Ishikawa (cell line): ENCODE measurements at regions not wholly inside any gene's neighbourhood (a gene's known extent, or its start where the extent isn't known, plus 50 kb on each side); places are given as distances from the start of the nearest gene placed in this dataset.

Experiments
- CEBPB ChIP-seq: IDR thresholded peaks from 2 replicates; pipeline ENCODE4 v1.6.1; 2012
- CREB1 ChIP-seq: IDR thresholded peaks from 2 replicates; pipeline ENCODE4 v1.6.1; 2012; ENCODE audit warnings: low read depth
- EGR1 ChIP-seq: IDR thresholded peaks from 2 replicates; pipeline ENCODE4 v1.6.1; 2012
- EP300 ChIP-seq: IDR thresholded peaks from 2 replicates; pipeline ENCODE4 v1.6.1; 2012; ENCODE audit warnings: borderline replicate concordance
- FOXM1 ChIP-seq: IDR thresholded peaks from 2 replicates; pipeline ENCODE4 v1.6.1; 2012; ENCODE audit warnings: low read depth, borderline replicate concordance
- MAX ChIP-seq: IDR thresholded peaks from 2 replicates; pipeline ENCODE4 v1.6.1; 2012
- NFIC ChIP-seq: IDR thresholded peaks from 2 replicates; pipeline ENCODE4 v1.6.1; 2012
- RAD21 ChIP-seq: IDR thresholded peaks from 2 replicates; pipeline ENCODE4 v1.6.1; 2012; ENCODE audit warnings: low read depth
- REST ChIP-seq: IDR thresholded peaks from 2 replicates; pipeline ENCODE4 v1.6.1; 2012; ENCODE audit warnings: low read depth, mild to moderate bottlenecking
- TAF1 ChIP-seq: IDR thresholded peaks from 2 replicates; pipeline ENCODE4 v1.6.1; 2012; ENCODE audit warnings: low read depth, mild to moderate bottlenecking
- TCF12 ChIP-seq: IDR thresholded peaks from 2 replicates; pipeline ENCODE4 v1.6.1; 2012; ENCODE audit warnings: low read depth
- TEAD4 ChIP-seq: IDR thresholded peaks from 2 replicates; pipeline ENCODE4 v1.6.1; 2012
- USF1 ChIP-seq: IDR thresholded peaks from 2 replicates; pipeline ENCODE4 v1.6.1; 2012
- YY1 ChIP-seq: IDR thresholded peaks from 2 replicates; pipeline ENCODE4 v1.6.1; 2012; ENCODE audit warnings: low read depth
- ZBTB7A ChIP-seq: IDR thresholded peaks from 2 replicates; pipeline ENCODE4 v1.6.1; 2012; ENCODE audit warnings: low read depth

GRCh38 chr9:22911632-22912031, 465.0 kb downstream of the DMRTA1 start:
- no peak for TF ChIP-seq REST
- no peak for TF ChIP-seq EP300
- no peak for TF ChIP-seq FOXM1
- TF ChIP-seq EGR1, result no peak
- TF ChIP-seq MAX, result no peak
- no peak for TF ChIP-seq ZBTB7A

GRCh38 chr9:22913026-22913425, 466.4 kb downstream of the DMRTA1 start:
- TF ChIP-seq CREB1 (no peak), YY1 (no peak), ZBTB7A (no peak), REST (no peak), MAX (no peak), EP300 (no peak), TAF1 (no peak), EGR1 (no peak), NFIC (no peak)

GRCh38 chr9:22913518-22913917, 466.9 kb downstream of the DMRTA1 start:
- TF ChIP-seq NFIC (no peak), TEAD4 (no peak), YY1 (no peak), EP300 (no peak), ZBTB7A (no peak), TCF12 (no peak), RAD21 (no peak), TAF1 (no peak), FOXM1 (no peak), CREB1 (no peak), CEBPB (no peak), EGR1 (no peak)

- no peak for TF ChIP-seq ZBTB7A
- TF ChIP-seq RAD21, result no peak
These were observed 469.5 kb downstream of the DMRTA1 start for GRCh38 chr9:22916148-22916547.

GRCh38 chr9:22919423-22919822, 472.8 kb downstream of the DMRTA1 start:
- TF ChIP-seq CEBPB (no peak), TEAD4 (no peak), NFIC (no peak), FOXM1 (no peak), MAX (no peak), YY1 (no peak), CREB1 (no peak), TAF1 (no peak), RAD21 (no peak), EGR1 (no peak)

- TF ChIP-seq REST, result no peak
- TF ChIP-seq FOXM1, result no peak
- no peak for TF ChIP-seq NFIC
- TF ChIP-seq MAX, result no peak
- no peak for TF ChIP-seq ZBTB7A
- TF ChIP-seq TEAD4, result no peak
- no peak for TF ChIP-seq CEBPB
- TF ChIP-seq CREB1, result no peak; the same call in 1 of the 2 replicates
- TF ChIP-seq TCF12, result no peak
- TF ChIP-seq RAD21, result no peak
- no peak for TF ChIP-seq USF1
- no peak for TF ChIP-seq TAF1
- TF ChIP-seq YY1, result no peak
- no peak for TF ChIP-seq EGR1
- no peak for TF ChIP-seq EP300
These were observed 475.1 kb downstream of the DMRTA1 start for GRCh38 chr9:22921742-22922141.
